AG09319 (cell line): ENCODE measurements at regions not wholly inside any gene's neighbourhood (a gene's known extent, or its start where the extent isn't known, plus 50 kb on each side); places are given as distances from the start of the nearest gene placed in this dataset.
"Not testable (repeated sequence)": the region's sequence is repeated elsewhere in the genome, so short reads cannot be mapped to it uniquely, and the experiment has no call there.

Experiments used
- DNase-seq: peaks from one replicate; pipeline ENCODE4 v3.0.0-alpha.2; 2010; ENCODE audit warnings: low read depth; ENCODE audit errors: extremely low read depth
- TF ChIP-seq, protein P1 (sequence below): IDR thresholded peaks from 2 replicates; pipeline ENCODE4 v1.5.1; 2011; ENCODE audit warnings: low read depth, mild to moderate bottlenecking, inconsistent platforms, low read length, moderate library complexity

DNA sequence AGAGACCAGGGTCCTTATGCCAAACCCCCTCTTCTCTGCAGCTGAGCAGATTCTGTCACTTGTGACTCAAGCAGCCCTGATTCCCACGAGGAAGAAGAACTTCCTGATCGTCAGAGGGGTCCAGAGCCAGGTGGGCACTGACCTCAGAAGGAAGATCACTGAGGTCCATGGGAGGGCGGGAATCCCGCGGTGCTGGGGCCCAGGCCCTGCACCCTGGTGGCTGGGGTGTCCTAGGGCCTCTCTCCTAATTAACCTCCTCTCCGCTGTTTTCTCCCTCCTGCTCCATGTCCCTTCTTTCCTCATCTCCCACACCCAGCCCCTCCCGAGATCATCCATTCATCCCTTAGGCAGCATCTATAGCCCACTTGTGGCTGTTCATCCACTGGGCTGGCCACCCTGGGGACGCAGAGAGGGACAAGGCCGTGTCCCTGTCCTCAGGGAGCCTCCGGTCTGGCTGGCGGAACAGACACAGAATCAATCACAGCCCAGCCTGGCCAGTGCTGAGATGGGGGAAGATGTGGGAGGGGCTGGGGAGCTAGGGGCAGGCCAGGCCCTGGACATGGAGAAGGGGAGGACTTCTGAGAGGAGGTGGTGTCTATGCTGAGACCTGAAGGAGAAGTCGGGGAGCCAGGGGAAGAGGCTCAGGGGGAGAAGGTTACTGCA, 638.3 kb downstream of the MATN1 start:
- TF ChIP-seq, protein P1, sequence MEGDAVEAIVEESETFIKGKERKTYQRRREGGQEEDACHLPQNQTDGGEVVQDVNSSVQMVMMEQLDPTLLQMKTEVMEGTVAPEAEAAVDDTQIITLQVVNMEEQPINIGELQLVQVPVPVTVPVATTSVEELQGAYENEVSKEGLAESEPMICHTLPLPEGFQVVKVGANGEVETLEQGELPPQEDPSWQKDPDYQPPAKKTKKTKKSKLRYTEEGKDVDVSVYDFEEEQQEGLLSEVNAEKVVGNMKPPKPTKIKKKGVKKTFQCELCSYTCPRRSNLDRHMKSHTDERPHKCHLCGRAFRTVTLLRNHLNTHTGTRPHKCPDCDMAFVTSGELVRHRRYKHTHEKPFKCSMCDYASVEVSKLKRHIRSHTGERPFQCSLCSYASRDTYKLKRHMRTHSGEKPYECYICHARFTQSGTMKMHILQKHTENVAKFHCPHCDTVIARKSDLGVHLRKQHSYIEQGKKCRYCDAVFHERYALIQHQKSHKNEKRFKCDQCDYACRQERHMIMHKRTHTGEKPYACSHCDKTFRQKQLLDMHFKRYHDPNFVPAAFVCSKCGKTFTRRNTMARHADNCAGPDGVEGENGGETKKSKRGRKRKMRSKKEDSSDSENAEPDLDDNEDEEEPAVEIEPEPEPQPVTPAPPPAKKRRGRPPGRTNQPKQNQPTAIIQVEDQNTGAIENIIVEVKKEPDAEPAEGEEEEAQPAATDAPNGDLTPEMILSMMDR = no peak
- no peak for DNase-seq

GRCh38 chr1:30083800-30084464, 639.5 kb downstream of the MATN1 start:
- DNase-seq = no peak

GRCh38 chr1:30081379-30082102, 641.8 kb downstream of the MATN1 start:
- TF ChIP-seq, protein P1 = no peak
- DNase-seq = no peak

More at GRCh38 chr1:30083800-30084464, 639.5 kb downstream of the MATN1 start:
- TF ChIP-seq, protein P1 = no peak

DNA sequence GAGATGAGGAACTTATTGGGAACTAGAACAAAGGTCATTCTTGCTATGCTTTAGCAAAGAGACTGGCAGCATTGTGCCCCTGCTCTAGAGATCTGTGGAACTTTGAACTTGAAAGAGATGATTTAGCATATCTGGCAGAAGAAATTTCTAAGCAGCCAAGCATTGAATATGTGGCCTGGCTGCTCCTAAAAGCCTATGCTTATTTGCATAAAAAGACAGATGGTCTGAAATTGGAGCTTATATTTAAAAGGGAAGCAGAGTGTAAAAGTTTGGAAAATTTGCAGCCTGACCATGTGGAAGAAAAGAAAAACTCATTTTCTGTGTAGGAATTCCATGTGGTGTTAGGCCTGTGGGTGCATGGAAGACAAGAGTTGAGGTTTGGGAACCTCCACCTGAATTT, 647.5 kb downstream of the MATN1 start:
- DNase-seq = not testable (repeated sequence)

- no peak for DNase-seq
- TF ChIP-seq, protein P1 = no peak
Observed at GRCh38 chr1:30068787-30069472, 654.5 kb downstream of the MATN1 start.

GRCh38 chr1:30064547-30064946, 658.8 kb downstream of the MATN1 start:
- TF ChIP-seq, protein P1 = no peak
- no peak for DNase-seq

GRCh38 chr1:30063621-30064280, 659.6 kb downstream of the MATN1 start:
- DNase-seq = no peak

More at GRCh38 chr1:30063621-30064280, 659.6 kb downstream of the MATN1 start:
- TF ChIP-seq, protein P1 = no peak
